HG03060 (cell line): ENCODE measurements at regions not wholly inside any gene's neighbourhood (a gene's known extent, or its start where the extent isn't known, plus 50 kb on each side); places are given as distances from the start of the nearest gene placed in this dataset.

Experiments used
- ATAC-seq: cut with Tn5 transposase; IDR thresholded peaks from one replicate; pipeline ENCODE4 v1.9.1; 2021; ENCODE audit warnings: low read depth, moderate number of reproducible peaks; ENCODE audit not compliant: unreplicated experiment

DNA sequence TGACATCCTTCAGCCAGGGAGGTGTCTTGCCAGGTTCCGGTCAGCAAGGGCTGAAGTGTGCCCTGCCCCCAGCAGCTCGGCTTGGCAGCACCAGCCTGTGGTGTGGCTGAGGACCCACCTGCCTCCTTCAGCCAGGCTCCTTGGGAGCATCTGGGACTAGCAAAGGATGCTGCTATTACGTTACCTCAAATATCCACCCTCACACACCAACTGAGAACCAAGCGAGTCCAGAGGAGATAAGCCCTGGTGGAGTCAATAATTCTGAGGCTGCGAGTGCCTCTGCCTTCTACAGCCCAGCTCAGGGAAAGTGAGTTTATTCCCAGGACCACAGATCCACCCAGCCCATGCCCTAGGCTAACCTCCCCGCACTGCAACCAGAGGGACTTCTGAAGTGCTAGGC lies 57.1 kb upstream of the FSTL4 start:
- no peak for ATAC-seq

DNA sequence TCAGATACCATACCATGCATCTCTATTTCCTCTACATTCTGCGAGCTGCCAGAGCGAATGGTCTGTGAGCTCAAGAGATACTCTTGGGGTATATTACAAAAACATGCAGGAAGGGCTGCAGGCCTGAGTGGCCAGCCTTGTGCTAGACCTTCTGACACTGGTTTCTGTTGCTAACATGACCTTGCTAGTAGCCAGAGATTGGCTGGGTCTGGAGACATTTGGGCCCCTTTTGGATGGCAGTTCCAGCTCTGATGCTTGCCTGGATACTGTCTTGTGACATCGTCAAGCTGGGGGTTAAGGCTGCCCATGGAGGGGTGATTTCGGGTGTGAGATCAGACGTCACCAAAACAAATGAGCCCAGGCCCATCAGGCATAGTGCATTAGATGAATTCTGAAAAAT lies 56.1 kb upstream of the FSTL4 start:
- ATAC-seq, result no peak

DNA sequence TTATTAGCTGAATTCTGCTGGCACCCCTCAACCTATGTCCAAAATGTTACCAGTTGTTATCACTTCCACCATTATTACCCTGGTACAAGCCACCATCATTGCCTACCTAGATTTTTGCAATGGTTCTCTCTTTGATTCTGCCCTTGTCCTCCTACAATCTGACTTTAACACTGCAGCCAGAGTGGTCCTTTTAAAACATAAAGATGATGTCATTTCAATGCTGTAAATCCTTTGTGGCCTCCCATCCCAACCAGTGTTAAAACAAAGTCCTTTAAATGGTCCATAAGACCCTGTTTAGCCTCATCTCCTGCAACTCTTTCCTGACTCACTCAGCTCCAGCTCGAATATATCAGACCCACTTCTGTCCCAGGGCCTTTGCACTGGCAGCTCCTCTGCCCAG lies 54.9 kb upstream of the FSTL4 start:
- no peak for ATAC-seq

DNA sequence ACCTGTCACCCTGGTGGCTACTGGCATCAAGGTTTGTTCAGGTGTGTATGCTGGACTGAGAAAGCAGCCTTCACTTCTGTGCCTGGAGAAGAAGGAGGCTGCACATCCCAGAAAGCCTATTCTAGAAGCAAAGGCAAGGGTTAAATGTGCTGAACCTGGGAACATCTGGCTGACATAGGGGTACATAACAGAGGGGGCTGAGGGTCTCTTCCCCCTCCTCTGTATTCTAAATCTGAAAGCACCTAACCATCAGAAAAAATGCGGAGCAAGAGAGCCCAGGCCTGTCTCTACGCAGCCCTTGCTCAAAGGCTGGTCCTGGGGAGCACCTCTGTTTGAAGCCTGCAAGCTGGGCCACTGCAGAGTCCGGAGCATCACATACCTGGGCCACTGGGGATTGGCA lies 53.2 kb upstream of the FSTL4 start:
- no peak for ATAC-seq

DNA sequence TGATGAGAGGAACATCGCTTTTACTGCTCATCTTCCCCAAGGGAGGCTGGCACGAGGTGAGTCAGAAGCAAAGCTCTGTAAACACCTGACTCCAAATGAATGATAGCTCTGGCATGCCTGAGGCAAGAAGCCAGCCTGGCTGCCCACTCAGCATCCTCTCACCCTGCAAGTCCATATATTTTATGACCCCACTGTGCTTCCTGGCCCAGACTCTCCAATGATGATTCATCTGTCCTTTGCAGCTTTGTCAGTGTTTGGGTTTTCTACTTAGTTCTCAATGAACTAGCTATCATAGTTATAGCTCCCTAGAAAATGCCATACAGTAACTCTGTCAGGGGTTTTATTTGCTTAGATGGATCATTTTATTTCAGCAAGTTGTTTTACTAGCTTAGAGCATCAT lies 52.1 kb upstream of the FSTL4 start:
- no peak for ATAC-seq

DNA sequence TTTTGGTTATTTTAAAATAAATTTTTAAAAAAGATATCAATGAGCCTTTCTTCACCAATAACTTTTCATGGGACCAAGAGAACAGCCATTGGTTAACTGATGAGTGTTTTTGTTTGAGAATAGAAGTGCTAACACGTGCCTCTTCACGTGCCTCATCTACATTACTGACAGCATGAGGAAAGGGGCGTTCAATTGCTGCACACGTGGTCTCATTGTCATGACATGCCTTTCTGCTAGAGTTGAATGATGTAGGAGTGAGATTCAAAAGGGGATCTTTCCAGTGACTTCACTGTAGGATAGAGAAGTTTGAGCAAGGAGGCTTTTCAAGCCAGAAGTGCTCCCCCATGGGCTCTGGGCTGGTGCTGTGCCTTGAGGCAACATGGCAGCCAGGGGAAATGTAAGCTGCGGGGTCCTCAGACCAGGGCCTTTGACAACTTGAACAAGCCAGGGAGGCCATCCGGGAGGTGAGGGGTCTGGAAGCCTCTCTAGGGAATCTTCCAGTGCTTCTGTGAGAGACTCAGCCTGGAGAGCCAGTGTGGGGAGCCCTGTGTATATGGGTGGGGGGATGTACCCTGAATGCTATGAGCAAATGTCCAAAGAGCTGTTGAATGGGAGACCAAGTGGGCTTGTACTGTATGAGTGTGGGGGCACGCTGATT lies 51.2 kb upstream of the FSTL4 start:
- ATAC-seq, result no peak

DNA sequence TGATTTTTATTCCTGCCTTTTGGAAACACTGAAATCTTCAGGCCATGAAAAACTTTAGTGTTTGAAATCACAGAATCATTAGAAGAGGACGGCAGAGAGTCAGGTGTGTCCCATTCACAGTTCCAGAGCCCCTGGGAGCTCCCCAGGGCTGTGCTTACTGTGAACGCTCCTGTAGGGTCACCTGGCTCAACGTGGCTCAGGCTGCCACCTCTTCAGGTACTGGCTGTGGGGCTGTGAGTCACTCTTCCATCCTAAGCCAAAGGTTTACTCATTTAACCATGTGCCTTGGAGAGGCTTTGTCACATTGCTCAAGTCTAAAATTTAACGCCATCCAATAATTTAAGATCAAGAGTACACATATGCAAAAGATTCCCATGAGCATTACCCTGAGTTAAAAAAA lies 50.2 kb upstream of the FSTL4 start:
- no peak for ATAC-seq
